ENCODE measurements at regions not wholly inside any gene's neighbourhood (a gene's known extent, or its start where the extent isn't known, plus 50 kb on each side); places are given as distances from the start of the nearest gene placed in this dataset.

DNA sequence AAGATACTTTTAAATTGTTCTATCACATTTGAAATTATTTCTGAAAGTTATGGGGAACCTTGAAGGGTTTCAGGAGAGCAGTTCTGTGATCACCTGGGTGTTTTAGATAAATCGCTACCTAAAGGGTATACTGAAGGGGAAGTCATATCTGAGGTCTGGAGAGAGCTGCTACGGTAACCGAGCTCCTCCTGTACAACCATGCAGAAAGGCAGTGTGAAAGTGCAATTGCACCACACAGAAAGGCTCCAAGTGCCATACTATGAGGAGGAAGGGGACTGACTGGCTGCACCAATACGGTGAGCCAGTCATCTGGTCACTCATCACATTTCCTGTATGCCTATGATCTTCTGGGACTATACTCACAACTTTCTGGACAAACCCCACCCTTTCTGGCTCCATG, 241.4 kb upstream of the SLC24A2 start:
- TF ChIP-seq, protein P1, sequence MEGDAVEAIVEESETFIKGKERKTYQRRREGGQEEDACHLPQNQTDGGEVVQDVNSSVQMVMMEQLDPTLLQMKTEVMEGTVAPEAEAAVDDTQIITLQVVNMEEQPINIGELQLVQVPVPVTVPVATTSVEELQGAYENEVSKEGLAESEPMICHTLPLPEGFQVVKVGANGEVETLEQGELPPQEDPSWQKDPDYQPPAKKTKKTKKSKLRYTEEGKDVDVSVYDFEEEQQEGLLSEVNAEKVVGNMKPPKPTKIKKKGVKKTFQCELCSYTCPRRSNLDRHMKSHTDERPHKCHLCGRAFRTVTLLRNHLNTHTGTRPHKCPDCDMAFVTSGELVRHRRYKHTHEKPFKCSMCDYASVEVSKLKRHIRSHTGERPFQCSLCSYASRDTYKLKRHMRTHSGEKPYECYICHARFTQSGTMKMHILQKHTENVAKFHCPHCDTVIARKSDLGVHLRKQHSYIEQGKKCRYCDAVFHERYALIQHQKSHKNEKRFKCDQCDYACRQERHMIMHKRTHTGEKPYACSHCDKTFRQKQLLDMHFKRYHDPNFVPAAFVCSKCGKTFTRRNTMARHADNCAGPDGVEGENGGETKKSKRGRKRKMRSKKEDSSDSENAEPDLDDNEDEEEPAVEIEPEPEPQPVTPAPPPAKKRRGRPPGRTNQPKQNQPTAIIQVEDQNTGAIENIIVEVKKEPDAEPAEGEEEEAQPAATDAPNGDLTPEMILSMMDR (IDR thresholded peaks at IDR 0.05) = no peak

DNA sequence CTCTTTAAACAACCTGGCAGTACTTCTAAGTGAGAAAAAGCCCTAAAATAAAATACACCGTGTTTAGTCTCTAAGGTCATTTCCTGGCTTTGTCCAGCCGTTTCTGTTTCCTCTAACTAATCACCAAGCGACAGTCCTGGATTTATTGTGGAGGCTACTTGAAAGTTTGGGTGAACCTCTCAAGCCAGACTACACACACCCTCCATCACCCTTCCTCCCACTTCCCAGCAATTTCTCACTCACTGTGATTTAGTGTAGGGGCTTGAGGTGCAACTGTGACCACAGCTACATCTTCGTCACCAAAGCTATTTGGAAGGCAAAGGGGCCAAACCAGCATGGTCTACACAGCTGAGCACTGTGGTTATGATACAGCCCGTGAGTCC, 240.0 kb upstream of the SLC24A2 start:
- TF ChIP-seq, protein P1 (IDR thresholded peaks at IDR 0.05) = no peak

DNA sequence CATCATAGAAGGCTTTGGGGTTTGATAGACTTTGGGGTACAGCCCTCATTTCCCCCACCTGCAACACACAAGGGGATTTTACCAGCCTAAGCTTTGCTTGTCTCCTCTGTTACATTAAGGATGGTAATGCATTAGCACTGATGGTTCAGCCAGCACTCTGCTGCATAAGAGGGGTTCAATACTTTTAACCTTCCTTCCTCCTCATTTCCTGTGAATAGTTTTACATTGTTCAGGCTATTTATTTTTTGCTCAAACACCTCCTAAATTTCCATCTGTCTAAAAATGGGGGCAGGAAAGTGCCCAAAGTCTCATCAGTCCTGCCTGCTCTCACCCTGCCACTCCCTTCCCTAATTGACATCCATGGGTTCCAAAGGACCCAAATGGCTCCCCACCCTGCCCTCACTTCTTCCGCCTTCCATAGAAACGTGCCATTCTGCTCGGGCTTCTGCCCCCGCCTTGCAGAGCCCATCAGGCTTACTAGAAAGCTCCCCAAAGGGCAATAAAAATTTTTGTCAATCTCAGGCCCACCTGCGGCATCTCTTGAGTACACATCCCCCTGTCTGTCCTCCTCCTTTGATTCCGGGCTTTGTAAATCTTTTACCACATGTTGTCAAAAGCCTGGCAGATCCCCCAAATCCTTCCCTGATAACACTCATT, 239.5 kb upstream of the SLC24A2 start:
- TF ChIP-seq, protein P1 (IDR thresholded peaks at IDR 0.05) = no peak

DNA sequence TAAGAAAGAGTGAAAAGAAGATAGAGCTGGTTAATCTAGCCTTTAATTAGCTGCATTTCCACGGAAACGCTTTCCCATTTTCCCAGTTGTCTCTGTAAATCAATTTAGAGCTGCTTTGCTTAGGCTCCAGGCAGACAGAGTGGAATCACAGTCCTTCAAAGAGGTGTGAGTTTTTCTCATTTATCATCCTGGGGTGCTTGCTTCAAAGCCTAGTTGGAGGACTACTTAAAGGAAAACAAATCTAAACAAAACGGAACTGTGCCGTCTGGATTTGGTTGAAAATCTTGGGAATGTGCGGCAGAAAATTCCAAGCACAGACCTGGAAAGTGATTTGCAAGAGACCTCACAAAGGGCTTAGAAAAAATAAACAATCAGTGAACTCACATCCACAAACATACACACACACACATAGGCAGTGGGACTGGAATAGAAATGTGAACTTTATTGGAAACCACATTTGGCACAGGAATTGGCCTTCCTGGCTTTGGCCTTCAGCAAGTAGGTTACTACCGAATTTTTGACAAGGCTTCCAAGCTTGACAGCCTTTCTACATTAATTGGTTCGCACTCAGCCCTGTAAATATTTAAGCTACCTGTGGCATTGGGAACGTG, 235.2 kb upstream of the SLC24A2 start:
- TF ChIP-seq, protein P1 (IDR thresholded peaks at IDR 0.05) = no peak

DNA sequence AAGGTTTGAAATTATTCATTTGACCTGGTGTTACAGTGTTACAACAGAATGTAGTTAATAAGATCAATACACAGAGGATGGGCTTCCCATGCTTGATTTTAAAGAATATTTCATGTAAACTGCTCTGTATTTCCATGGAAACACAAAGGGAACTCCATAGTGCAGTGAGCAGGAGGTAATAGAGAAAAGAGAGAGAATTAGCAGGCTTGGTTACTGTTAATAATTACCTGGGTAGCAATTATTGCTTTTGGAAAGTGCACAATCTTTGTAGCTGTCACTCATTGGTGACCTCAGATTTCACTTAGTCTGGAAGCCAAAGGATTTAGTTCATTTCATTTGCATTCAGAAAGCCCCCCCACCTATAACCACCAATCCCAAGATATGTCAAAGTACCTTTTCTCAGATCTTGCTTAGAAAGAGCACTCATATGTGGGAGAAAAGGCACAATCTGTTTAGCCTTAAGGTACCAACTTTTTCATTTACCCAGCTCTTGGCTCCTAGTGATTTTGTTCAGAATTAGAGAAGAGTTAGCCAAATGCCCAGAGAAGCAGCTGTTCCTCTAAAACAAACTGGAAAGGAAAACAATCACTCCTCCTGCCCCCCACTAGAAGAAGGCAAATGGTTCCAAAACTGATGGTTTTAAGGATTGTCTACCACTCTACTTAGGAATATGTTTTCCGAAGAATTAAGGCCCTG, 234.5 kb upstream of the SLC24A2 start:
- TF ChIP-seq, protein P1 (IDR thresholded peaks at IDR 0.05) = no peak

DNA sequence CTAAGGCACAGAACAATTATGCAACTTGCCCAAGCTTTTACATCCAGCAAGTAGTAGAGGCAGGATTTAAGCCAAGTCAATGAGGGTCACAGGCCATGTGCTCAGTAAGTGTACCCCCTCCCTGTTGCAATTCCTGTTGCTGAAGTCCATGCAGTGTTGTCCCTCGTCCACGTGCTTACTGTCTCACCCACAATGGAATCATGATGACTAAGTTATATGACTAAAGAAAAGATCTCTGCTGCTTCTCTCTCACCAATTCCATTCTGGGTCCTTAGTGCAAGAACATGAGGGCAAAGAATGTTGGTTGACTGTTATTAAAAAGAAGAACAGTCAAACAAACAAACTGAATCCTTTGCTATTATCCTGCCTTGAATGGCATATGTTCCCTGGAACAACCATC, 233.6 kb upstream of the SLC24A2 start:
- TF ChIP-seq, protein P1 (IDR thresholded peaks at IDR 0.05) = no peak

DNA sequence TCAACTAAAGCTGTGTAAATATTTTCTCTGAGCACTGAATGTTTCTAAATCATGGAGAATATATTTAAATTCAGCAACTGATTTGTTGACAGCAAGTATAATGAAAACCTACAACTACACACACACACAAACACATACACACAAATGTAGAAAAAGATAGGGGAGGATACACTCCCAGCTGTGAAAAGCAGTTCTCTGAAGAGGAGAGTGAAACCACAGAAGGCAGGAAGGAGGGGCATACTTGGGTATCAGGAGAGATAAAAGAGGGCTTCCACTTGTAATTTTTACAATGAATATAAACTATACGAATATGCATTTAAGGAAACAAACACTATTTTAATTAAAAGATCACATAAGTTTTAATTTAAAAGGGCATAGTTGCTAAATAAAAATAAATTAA, 227.8 kb upstream of the SLC24A2 start:
- TF ChIP-seq, protein P1 (IDR thresholded peaks at IDR 0.05) = no peak
